ENCODE measurements at regions not wholly inside any gene's neighbourhood (a gene's known extent, or its start where the extent isn't known, plus 50 kb on each side); places are given as distances from the start of the nearest gene placed in this dataset.

DNA sequence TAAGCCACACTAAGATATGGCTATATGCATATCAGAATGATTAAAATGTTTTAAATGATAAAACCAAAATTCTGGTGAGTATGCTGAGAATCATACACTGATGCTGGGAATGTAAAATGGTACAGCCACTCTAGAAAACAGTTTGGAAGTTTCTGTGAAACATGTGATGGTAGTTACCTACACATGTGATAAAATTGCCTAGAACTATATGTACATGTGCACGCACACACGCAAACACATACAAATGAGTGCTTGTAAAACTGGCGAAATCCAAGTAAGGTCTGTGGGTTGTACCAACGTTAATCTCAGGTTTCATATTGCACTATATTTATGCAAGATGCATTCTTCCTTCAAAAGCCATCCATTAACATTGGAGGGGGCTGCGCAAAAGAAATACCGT, 195.0 kb upstream of the RAB6C start:
- no peaks in the 10 kb centered on the region for H3K36me3 Mint-ChIP-seq (ENCODE audit: low read depth)
- no peak overlapping the region for H3K4me3 Mint-ChIP-seq
- H3K27me3 Mint-ChIP-seq (ENCODE audit: low read depth) = peaks cover 5% of the 10 kb centered on the region
- TF ChIP-seq, protein P1, sequence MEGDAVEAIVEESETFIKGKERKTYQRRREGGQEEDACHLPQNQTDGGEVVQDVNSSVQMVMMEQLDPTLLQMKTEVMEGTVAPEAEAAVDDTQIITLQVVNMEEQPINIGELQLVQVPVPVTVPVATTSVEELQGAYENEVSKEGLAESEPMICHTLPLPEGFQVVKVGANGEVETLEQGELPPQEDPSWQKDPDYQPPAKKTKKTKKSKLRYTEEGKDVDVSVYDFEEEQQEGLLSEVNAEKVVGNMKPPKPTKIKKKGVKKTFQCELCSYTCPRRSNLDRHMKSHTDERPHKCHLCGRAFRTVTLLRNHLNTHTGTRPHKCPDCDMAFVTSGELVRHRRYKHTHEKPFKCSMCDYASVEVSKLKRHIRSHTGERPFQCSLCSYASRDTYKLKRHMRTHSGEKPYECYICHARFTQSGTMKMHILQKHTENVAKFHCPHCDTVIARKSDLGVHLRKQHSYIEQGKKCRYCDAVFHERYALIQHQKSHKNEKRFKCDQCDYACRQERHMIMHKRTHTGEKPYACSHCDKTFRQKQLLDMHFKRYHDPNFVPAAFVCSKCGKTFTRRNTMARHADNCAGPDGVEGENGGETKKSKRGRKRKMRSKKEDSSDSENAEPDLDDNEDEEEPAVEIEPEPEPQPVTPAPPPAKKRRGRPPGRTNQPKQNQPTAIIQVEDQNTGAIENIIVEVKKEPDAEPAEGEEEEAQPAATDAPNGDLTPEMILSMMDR (IDR thresholded peaks at IDR 0.05; ENCODE audit: unreplicated experiment in 3 of 3) = no peak
- no peak overlapping the region for H3K27ac Mint-ChIP-seq
- peaks cover 36% of the 10 kb centered on the region for H3K4me1 Mint-ChIP-seq
- H3K9me3 Mint-ChIP-seq = no peaks in the 10 kb centered on the region

- Mint-ChIP-seq H3K9me3 (no peaks in the 10 kb centered on the region), H3K27me3 (ENCODE audit: low read depth) (peaks cover 17% of the 10 kb centered on the region), H3K36me3 (ENCODE audit: low read depth) (no peaks in the 10 kb centered on the region), H3K4me1 (peaks cover 32% of the 10 kb centered on the region), H3K27ac (peak overlapping the region; percentile 20 to 80 (median 65)), H3K4me3 (no peak overlapping the region)
- TF ChIP-seq, protein P1 (IDR thresholded peaks at IDR 0.05; ENCODE audit: unreplicated experiment in 3 of 3) = no peak
These were observed 187.8 kb upstream of the RAB6C start for GRCh38 chr2:129791712-129792111.

DNA sequence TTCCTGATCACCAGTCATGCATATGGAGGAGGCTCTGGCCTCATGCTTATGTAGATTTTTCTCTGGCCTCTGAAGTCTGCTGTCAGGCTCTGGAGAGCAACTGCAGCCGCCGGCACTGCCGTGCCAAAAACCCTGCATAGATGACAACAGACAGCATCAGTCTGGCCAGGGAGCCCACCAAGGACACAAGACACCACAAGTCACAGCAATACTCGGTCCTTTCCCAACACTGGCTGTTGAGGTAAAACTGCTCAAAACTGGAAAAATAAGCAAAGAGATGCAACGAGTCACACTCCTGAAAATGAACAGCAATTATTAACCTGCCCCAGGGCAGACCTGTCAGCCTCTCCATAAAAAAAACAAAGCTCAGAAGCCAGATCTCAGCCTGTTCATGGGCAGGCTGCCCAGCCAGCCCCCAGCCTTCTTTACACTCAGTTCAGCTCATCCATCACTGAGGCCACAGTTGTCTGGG, 186.0 kb upstream of the RAB6C start:
- Mint-ChIP-seq H3K4me3 (peak overlapping the region in 1 of 3 experiments; percentile 28), H3K27me3 (ENCODE audit: low read depth) (peaks cover 17% of the 10 kb centered on the region), H3K4me1 (peaks cover 32% of the 10 kb centered on the region), H3K9me3 (no peaks in the 10 kb centered on the region), H3K27ac (peak overlapping the region; percentile 91 to 97 (median 91)), H3K36me3 (ENCODE audit: low read depth) (no peaks in the 10 kb centered on the region)
- TF ChIP-seq, protein P1 (IDR thresholded peaks at IDR 0.05; ENCODE audit: unreplicated experiment in 3 of 3) = no peak

DNA sequence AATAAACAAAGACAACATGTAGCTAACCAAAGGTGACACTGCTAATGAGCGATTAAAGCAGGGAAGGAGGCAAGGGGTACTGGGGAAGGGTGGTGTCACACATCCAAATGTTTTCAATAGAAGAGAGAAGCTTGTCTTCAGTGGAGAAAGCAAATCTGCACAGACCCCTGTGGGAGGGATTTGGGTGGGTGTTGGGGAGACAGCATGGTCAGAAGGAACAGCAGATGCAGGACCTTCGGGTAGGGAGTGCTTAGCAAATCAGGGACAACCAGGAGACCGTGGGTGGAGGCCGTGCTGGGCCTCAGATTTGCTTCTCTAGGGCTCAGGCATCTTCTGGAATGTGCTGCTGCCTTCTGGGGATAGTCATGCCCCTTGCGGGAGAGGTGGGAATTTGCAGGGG, 185.3 kb upstream of the RAB6C start:
- H3K27ac Mint-ChIP-seq = peak overlapping the region; percentile 91 to 97 (median 91)
- H3K4me1 Mint-ChIP-seq = peaks cover 32% of the 10 kb centered on the region
- no peaks in the 10 kb centered on the region for H3K9me3 Mint-ChIP-seq
- H3K27me3 Mint-ChIP-seq (ENCODE audit: low read depth) = peaks cover 16% of the 10 kb centered on the region
- no peak overlapping the region for H3K4me3 Mint-ChIP-seq
- H3K36me3 Mint-ChIP-seq (ENCODE audit: low read depth) = no peaks in the 10 kb centered on the region
- TF ChIP-seq, protein P1 (IDR thresholded peaks at IDR 0.05; ENCODE audit: unreplicated experiment in 3 of 3) = no peak

DNA sequence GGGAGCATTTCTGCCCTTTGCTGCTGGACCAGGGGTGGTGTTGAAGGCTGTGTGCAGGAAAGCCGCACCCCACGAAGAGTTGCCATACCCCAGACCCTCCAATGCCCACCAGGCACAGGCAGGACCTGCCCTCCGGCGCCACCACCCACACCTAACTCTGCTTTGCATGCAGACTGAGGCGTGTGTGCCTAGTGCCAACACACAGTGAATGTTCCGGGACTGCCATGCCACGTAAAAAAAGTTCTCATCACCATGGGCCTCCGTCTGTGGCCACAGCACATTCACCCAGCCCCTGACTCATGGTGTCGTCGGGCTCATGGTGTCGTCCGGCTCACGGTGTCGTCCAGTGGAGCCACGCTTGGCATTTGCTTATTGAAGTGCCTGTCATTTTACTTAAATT, 184.9 kb upstream of the RAB6C start:
- peaks cover 12% of the 10 kb centered on the region for H3K27me3 Mint-ChIP-seq (ENCODE audit: low read depth)
- peaks cover 32% of the 10 kb centered on the region for H3K4me1 Mint-ChIP-seq
- H3K4me3 Mint-ChIP-seq = no peak overlapping the region
- TF ChIP-seq, protein P1 (IDR thresholded peaks at IDR 0.05; ENCODE audit: unreplicated experiment in 3 of 3) = no peak
- no peaks in the 10 kb centered on the region for H3K9me3 Mint-ChIP-seq
- peak overlapping the region; percentile 17 to 75 (median 50) for H3K27ac Mint-ChIP-seq
- no peaks in the 10 kb centered on the region for H3K36me3 Mint-ChIP-seq (ENCODE audit: low read depth)

DNA sequence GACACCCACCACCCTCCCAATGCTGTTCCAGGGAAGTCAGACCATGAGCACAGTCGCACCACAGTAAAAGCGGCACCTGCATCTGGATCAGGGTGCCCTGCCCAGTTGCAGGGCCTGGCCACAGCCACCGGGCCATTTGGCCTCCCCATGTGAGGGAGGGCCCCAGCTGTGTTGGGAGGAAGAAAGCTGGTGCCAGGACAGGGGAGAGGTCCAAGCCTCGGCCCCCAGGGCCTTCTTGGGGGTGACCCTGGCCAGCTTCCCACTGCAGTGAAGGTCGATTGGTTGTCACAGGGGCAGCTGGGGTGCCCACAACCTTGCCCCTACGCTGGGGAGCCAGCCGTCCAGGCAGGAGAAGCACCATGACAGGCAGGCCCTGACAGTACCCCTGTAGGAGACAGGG, 183.2 kb upstream of the RAB6C start:
- H3K27ac Mint-ChIP-seq = peak overlapping the region in 1 of 3 experiments; percentile 42
- no peaks in the 10 kb centered on the region for H3K9me3 Mint-ChIP-seq
- no peak overlapping the region for H3K4me3 Mint-ChIP-seq
- TF ChIP-seq, protein P1 (IDR thresholded peaks at IDR 0.05; ENCODE audit: unreplicated experiment in 3 of 3) = no peak
- no peaks in the 10 kb centered on the region for H3K36me3 Mint-ChIP-seq (ENCODE audit: low read depth)
- peaks cover 37% of the 10 kb centered on the region for H3K4me1 Mint-ChIP-seq
- peaks cover 12% of the 10 kb centered on the region for H3K27me3 Mint-ChIP-seq (ENCODE audit: low read depth)

Measured in nephron (organoid).